ENCODE measurements at regions not wholly inside any gene's neighbourhood (a gene's known extent, or its start where the extent isn't known, plus 50 kb on each side); places are given as distances from the start of the nearest gene placed in this dataset.
"Not testable (repeated sequence)": the region's sequence is repeated elsewhere in the genome, so short reads cannot be mapped to it uniquely, and the experiment has no call there.

- not testable (repeated sequence) for TF ChIP-seq CTCF (IDR thresholded peaks at IDR 0.05; ENCODE audit: extremely low read depth in 1 of 2, insufficient read depth in 1 of 2, low read depth in 1 of 2, low read length in 2 of 2); EZH2 (IDR thresholded peaks at IDR 0.05; ENCODE audit: borderline replicate concordance, low read depth, low read length, severe bottlenecking); POLR2A (IDR thresholded peaks at IDR 0.05; ENCODE audit: low read depth, low read length); GATA2 (IDR thresholded peaks at IDR 0.05; ENCODE audit: insufficient read depth, insufficient read length, low read depth, low read length); MAX (IDR thresholded peaks at IDR 0.05; ENCODE audit: insufficient read depth, insufficient read length); MYC (IDR thresholded peaks at IDR 0.05; ENCODE audit: low read depth, low read length); POLR2AphosphoS5 (IDR thresholded peaks at IDR 0.05; ENCODE audit: insufficient read depth, low read depth, low read length)
These were observed 172.5 kb downstream of the LIG4 start for GRCh38 chr13:108042866-108043265.
